ENCODE measurements at regions not wholly inside any gene's neighbourhood (a gene's known extent, or its start where the extent isn't known, plus 50 kb on each side); places are given as distances from the start of the nearest gene placed in this dataset.
"Not testable (repeated sequence)": the region's sequence is repeated elsewhere in the genome, so short reads cannot be mapped to it uniquely, and the experiment has no call there.

GRCh38 chr6:67974931-67975330 is 660.2 kb upstream of the ADGRB3 start:
- Histone ChIP-seq H3K9ac (ENCODE audit: low read length in 5 of 5) (no peak overlapping the region), H3K27ac (ENCODE audit: low read depth, low read length) (no peak overlapping the region), H3K9me3 (ENCODE audit: control insufficient read depth in 5 of 5, low read length in 5 of 5) (no peaks in the 10 kb centered on the region), H3K4me3 (ENCODE audit: low read depth in 1 of 5, low read length in 5 of 5) (no peak overlapping the region), H3K36me3 (ENCODE audit: control insufficient read depth in 5 of 5, insufficient read depth in 5 of 5, low read length in 5 of 5) (no peaks in the 10 kb centered on the region), H3K27me3 (ENCODE audit: control insufficient read depth in 5 of 5, insufficient read depth in 4 of 5, low read length in 5 of 5) (no peaks in the 10 kb centered on the region), H3K4me1 (ENCODE audit: control insufficient read depth in 5 of 5, insufficient read depth in 5 of 5, low read length in 5 of 5) (no peaks in the 10 kb centered on the region)

DNA sequence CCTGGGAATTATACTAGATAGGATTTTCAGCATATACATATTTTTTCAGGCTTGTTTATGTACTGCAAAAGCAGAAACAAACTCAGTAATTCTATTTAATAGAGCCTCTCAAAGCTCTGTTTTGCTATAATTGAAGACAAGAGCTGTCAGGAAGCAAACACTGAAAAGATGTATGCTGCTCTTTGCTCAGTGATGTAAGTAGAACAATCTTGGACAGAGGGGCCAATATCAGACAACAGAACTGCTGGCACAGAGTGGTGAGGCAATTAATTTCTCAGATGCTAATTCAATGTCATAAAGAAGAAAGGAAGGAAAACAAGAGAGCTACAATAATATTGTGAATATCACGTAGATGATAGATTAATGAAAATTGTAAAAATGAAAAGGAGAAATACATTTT is 663.3 kb upstream of the ADGRB3 start:
- Histone ChIP-seq H3K9ac (ENCODE audit: low read length in 5 of 5) (no peak overlapping the region), H3K4me1 (ENCODE audit: control insufficient read depth in 5 of 5, insufficient read depth in 5 of 5, low read length in 5 of 5) (no peaks in the 10 kb centered on the region), H3K4me3 (ENCODE audit: low read depth in 1 of 5, low read length in 5 of 5) (no peak overlapping the region), H3K9me3 (ENCODE audit: control insufficient read depth in 5 of 5, low read length in 5 of 5) (no peaks in the 10 kb centered on the region), H3K27me3 (ENCODE audit: control insufficient read depth in 5 of 5, insufficient read depth in 4 of 5, low read length in 5 of 5) (no peaks in the 10 kb centered on the region), H3K36me3 (ENCODE audit: control insufficient read depth in 5 of 5, insufficient read depth in 5 of 5, low read length in 5 of 5) (no peaks in the 10 kb centered on the region), H3K27ac (ENCODE audit: low read depth, low read length) (no peak overlapping the region)

- Histone ChIP-seq H3K27me3 (ENCODE audit: control insufficient read depth in 5 of 5, insufficient read depth in 4 of 5, low read length in 5 of 5) (no peaks in the 10 kb centered on the region), H3K9me3 (ENCODE audit: control insufficient read depth in 5 of 5, low read length in 5 of 5) (no peaks in the 10 kb centered on the region), H3K4me3 (ENCODE audit: low read depth in 1 of 5, low read length in 5 of 5) (no peak overlapping the region), H3K36me3 (ENCODE audit: control insufficient read depth in 5 of 5, insufficient read depth in 5 of 5, low read length in 5 of 5) (no peaks in the 10 kb centered on the region), H3K27ac (ENCODE audit: low read depth, low read length) (no peak overlapping the region), H3K4me1 (ENCODE audit: control insufficient read depth in 5 of 5, insufficient read depth in 5 of 5, low read length in 5 of 5) (no peaks in the 10 kb centered on the region), H3K9ac (ENCODE audit: low read length in 5 of 5) (no peak overlapping the region)
Measured at GRCh38 chr6:67966830-67967229, 668.3 kb upstream of the ADGRB3 start.

- Histone ChIP-seq H3K27ac (ENCODE audit: low read depth, low read length) (no peak overlapping the region), H3K4me3 (ENCODE audit: low read depth in 1 of 5, low read length in 5 of 5) (no peak overlapping the region), H3K4me1 (ENCODE audit: control insufficient read depth in 5 of 5, insufficient read depth in 5 of 5, low read length in 5 of 5) (no peaks in the 10 kb centered on the region), H3K36me3 (ENCODE audit: control insufficient read depth in 5 of 5, insufficient read depth in 5 of 5, low read length in 5 of 5) (no peaks in the 10 kb centered on the region), H3K9me3 (ENCODE audit: control insufficient read depth in 5 of 5, low read length in 5 of 5) (peaks cover 0 to 13% (median 7%) of the 10 kb centered on the region in 5 donors), H3K9ac (ENCODE audit: low read length in 5 of 5) (no peak overlapping the region), H3K27me3 (ENCODE audit: control insufficient read depth in 5 of 5, insufficient read depth in 4 of 5, low read length in 5 of 5) (no peaks in the 10 kb centered on the region)
Measured at GRCh38 chr6:67956352-67956751, 678.7 kb upstream of the ADGRB3 start.

DNA sequence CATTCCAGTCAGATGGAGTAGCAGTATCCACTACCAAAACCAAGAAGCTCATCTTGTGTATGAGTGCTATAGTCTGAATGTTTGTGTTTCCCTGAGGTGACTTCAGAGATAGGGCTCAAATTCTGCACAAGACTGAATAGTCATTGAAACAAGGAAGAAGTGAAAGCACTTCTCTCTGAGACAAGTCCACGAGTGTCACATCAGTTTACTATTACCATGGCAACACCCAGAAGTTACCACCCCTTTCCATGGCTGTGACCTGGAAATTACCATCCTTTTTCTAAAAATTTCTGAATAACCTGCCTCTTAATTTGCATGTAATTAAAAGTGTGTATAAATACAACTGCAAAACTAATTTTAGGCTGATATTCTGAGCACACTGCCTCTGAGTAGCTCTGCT is 682.1 kb upstream of the ADGRB3 start:
- Histone ChIP-seq H3K36me3 (ENCODE audit: control insufficient read depth in 5 of 5, insufficient read depth in 5 of 5, low read length in 5 of 5) (no peaks in the 10 kb centered on the region), H3K9ac (ENCODE audit: low read length in 5 of 5) (no peak overlapping the region), H3K4me1 (ENCODE audit: control insufficient read depth in 5 of 5, insufficient read depth in 5 of 5, low read length in 5 of 5) (no peaks in the 10 kb centered on the region), H3K27me3 (ENCODE audit: control insufficient read depth in 5 of 5, insufficient read depth in 4 of 5, low read length in 5 of 5) (no peaks in the 10 kb centered on the region), H3K9me3 (ENCODE audit: control insufficient read depth in 5 of 5, low read length in 5 of 5) (peaks cover 0 to 13% (median 7%) of the 10 kb centered on the region in 5 donors), H3K27ac (ENCODE audit: low read depth, low read length) (no peak overlapping the region), H3K4me3 (ENCODE audit: low read depth in 1 of 5, low read length in 5 of 5) (no peak overlapping the region)

GRCh38 chr6:67952121-67952520 is 683.0 kb upstream of the ADGRB3 start:
- no peak overlapping the region for H3K9ac ChIP-seq (ENCODE audit: low read length in 5 of 5)
- no peak overlapping the region for H3K4me3 ChIP-seq (ENCODE audit: low read depth in 1 of 5, low read length in 5 of 5)
- H3K27ac ChIP-seq (ENCODE audit: low read depth, low read length), result no peak overlapping the region
- H3K27me3 ChIP-seq (ENCODE audit: control insufficient read depth in 5 of 5, insufficient read depth in 4 of 5, low read length in 5 of 5), result no peaks in the 10 kb centered on the region
- H3K9me3 ChIP-seq (ENCODE audit: control insufficient read depth in 5 of 5, low read length in 5 of 5), result peaks cover 0 to 12% (median 7%) of the 10 kb centered on the region in 5 donors
- H3K36me3 ChIP-seq (ENCODE audit: control insufficient read depth in 5 of 5, insufficient read depth in 5 of 5, low read length in 5 of 5), result no peaks in the 10 kb centered on the region
- H3K4me1 ChIP-seq (ENCODE audit: control insufficient read depth in 5 of 5, insufficient read depth in 5 of 5, low read length in 5 of 5), result no peaks in the 10 kb centered on the region

DNA sequence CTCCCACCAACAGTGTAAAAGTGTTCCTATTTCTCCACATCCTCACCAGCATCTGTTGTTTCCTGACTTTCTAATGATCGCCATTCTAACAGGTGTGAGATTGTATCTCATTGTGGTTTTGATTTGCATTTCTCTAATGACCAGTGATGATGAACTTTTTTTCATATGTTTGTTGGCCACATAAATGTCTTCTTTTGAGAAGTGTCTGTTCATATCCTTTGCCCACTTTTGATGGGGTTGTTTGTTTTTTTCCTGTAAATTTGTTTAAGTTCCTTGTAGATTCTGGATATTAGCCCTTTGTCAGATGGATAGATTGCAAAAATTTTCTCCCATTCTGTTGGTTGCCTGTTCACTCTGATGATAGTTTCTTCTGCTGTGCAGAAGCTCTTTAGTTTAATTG is 687.3 kb upstream of the ADGRB3 start:
- H3K4me3 ChIP-seq (ENCODE audit: low read depth in 1 of 5, low read length in 5 of 5); H3K36me3 ChIP-seq (ENCODE audit: control insufficient read depth in 5 of 5, insufficient read depth in 5 of 5, low read length in 5 of 5); H3K27ac ChIP-seq (ENCODE audit: low read depth, low read length); H3K27me3 ChIP-seq (ENCODE audit: control insufficient read depth in 5 of 5, insufficient read depth in 4 of 5, low read length in 5 of 5); H3K4me1 ChIP-seq (ENCODE audit: control insufficient read depth in 5 of 5, insufficient read depth in 5 of 5, low read length in 5 of 5); H3K9me3 ChIP-seq (ENCODE audit: control insufficient read depth in 5 of 5, low read length in 5 of 5); H3K9ac ChIP-seq (ENCODE audit: low read length in 5 of 5): not testable (repeated sequence)

GRCh38 chr6:67935976-67936477 is 699.1 kb upstream of the ADGRB3 start:
- no peak overlapping the region for H3K27ac ChIP-seq (ENCODE audit: low read depth, low read length)
- H3K4me1 ChIP-seq (ENCODE audit: control insufficient read depth in 5 of 5, insufficient read depth in 5 of 5, low read length in 5 of 5), result no peaks in the 10 kb centered on the region
- no peaks in the 10 kb centered on the region for H3K36me3 ChIP-seq (ENCODE audit: control insufficient read depth in 5 of 5, insufficient read depth in 5 of 5, low read length in 5 of 5)
- H3K4me3 ChIP-seq (ENCODE audit: low read depth in 1 of 5, low read length in 5 of 5), result no peak overlapping the region
- no peaks in the 10 kb centered on the region for H3K27me3 ChIP-seq (ENCODE audit: control insufficient read depth in 5 of 5, insufficient read depth in 4 of 5, low read length in 5 of 5)
- H3K9ac ChIP-seq (ENCODE audit: low read length in 5 of 5), result no peak overlapping the region
- peaks cover 0 to 3% (median 0%) of the 10 kb centered on the region in 5 donors for H3K9me3 ChIP-seq (ENCODE audit: control insufficient read depth in 5 of 5, low read length in 5 of 5)

DNA sequence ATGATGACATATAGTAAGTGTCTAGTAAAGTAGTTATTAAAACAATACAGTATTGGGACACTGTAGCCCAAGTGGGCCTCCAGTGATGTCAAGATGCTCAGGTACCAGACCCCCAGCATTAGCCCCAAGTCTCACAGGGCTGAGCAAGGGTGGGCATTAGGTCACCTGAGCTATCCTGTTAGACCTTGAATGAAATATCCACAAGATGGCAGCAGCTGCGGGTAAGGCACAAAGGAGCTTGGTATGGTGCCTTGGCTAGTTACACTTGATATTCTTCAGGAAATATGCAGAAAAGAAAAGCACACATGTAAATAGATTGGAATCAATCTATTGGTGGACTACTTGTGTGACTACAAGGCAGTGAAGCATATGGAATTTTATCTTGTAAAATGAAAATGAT is 701.8 kb upstream of the ADGRB3 start:
- no peak overlapping the region for H3K9ac ChIP-seq (ENCODE audit: low read length in 5 of 5)
- no peaks in the 10 kb centered on the region for H3K27me3 ChIP-seq (ENCODE audit: control insufficient read depth in 5 of 5, insufficient read depth in 4 of 5, low read length in 5 of 5)
- H3K27ac ChIP-seq (ENCODE audit: low read depth, low read length), result no peak overlapping the region
- H3K4me1 ChIP-seq (ENCODE audit: control insufficient read depth in 5 of 5, insufficient read depth in 5 of 5, low read length in 5 of 5), result no peaks in the 10 kb centered on the region
- H3K9me3 ChIP-seq (ENCODE audit: control insufficient read depth in 5 of 5, low read length in 5 of 5), result no peaks in the 10 kb centered on the region
- no peak overlapping the region for H3K4me3 ChIP-seq (ENCODE audit: low read depth in 1 of 5, low read length in 5 of 5)
- no peaks in the 10 kb centered on the region for H3K36me3 ChIP-seq (ENCODE audit: control insufficient read depth in 5 of 5, insufficient read depth in 5 of 5, low read length in 5 of 5)

GRCh38 chr6:67922588-67922987 is 712.5 kb upstream of the ADGRB3 start:
- not testable (repeated sequence) for H3K27me3 ChIP-seq (ENCODE audit: control insufficient read depth in 5 of 5, insufficient read depth in 4 of 5, low read length in 5 of 5); H3K4me3 ChIP-seq (ENCODE audit: low read depth in 1 of 5, low read length in 5 of 5); H3K4me1 ChIP-seq (ENCODE audit: control insufficient read depth in 5 of 5, insufficient read depth in 5 of 5, low read length in 5 of 5); H3K9me3 ChIP-seq (ENCODE audit: control insufficient read depth in 5 of 5, low read length in 5 of 5); H3K36me3 ChIP-seq (ENCODE audit: control insufficient read depth in 5 of 5, insufficient read depth in 5 of 5, low read length in 5 of 5); H3K9ac ChIP-seq (ENCODE audit: low read length in 5 of 5); H3K27ac ChIP-seq (ENCODE audit: low read depth, low read length)

GRCh38 chr6:67920040-67920439 is 715.0 kb upstream of the ADGRB3 start:
- not testable (repeated sequence) for H3K27ac ChIP-seq (ENCODE audit: low read depth, low read length); H3K36me3 ChIP-seq (ENCODE audit: control insufficient read depth in 5 of 5, insufficient read depth in 5 of 5, low read length in 5 of 5); H3K4me3 ChIP-seq (ENCODE audit: low read depth in 1 of 5, low read length in 5 of 5); H3K9ac ChIP-seq (ENCODE audit: low read length in 5 of 5); H3K27me3 ChIP-seq (ENCODE audit: control insufficient read depth in 5 of 5, insufficient read depth in 4 of 5, low read length in 5 of 5); H3K9me3 ChIP-seq (ENCODE audit: control insufficient read depth in 5 of 5, low read length in 5 of 5); H3K4me1 ChIP-seq (ENCODE audit: control insufficient read depth in 5 of 5, insufficient read depth in 5 of 5, low read length in 5 of 5)

Measured in subcutaneous abdominal adipose tissue (tissue), 5 donors.